Iris pigment epithelial cell (primary cell): ENCODE measurements at regions not wholly inside any gene's neighbourhood (a gene's known extent, or its start where the extent isn't known, plus 50 kb on each side); places are given as distances from the start of the nearest gene placed in this dataset.
"Not testable (repeated sequence)": the region's sequence is repeated elsewhere in the genome, so short reads cannot be mapped to it uniquely, and the experiment has no call there.

Experiments used
- DNase-seq: peaks from one replicate; pipeline ENCODE4 v3.0.0-alpha.2; 2011; ENCODE audit warnings: low read depth

DNA sequence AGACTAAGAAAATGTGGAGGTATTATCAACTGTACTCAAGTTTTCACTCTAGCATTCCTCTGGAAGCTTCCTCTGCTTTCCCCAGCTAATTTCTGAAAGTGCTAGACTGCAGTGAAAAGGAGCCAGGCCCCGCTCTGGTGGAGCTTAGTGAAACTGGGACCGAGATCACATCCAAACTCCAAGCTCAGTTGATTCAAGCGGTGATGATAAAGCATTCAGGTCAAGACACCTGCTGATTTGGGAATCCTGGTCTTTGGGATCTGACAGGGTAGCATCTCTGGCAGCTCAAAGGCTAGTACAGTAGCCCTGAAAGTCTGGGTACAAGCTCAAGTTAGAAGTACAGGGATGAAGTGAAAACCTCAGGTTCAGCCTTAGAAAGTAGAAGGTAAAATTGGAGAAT is 120.2 kb upstream of the CRIM1 start:
- DNase-seq, result no peak

GRCh38 chr2:36223259-36223658 is 132.3 kb upstream of the CRIM1 start:
- DNase-seq, result no peak

GRCh38 chr2:36222485-36222884 is 133.1 kb upstream of the CRIM1 start:
- no peak for DNase-seq

DNA sequence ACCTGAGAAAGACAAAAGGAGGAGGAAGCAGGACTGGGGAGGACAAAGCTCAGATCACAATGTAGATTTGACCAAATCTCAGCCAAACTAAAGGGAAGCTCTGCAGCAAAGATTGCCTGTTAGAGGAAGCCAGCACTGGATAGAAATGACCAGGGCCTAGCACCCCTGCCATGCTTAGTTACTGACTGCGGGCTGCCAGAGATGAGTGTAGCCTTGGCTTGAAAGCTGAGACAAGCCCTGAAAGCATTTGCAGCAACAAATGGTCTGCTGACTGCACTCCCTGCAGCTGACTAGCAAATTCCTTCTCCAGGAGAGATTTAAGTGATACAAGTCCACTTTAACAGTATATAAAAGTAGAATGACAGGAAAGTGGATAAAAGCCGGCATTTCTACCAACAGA is 140.9 kb upstream of the CRIM1 start:
- DNase-seq, result no peak

DNA sequence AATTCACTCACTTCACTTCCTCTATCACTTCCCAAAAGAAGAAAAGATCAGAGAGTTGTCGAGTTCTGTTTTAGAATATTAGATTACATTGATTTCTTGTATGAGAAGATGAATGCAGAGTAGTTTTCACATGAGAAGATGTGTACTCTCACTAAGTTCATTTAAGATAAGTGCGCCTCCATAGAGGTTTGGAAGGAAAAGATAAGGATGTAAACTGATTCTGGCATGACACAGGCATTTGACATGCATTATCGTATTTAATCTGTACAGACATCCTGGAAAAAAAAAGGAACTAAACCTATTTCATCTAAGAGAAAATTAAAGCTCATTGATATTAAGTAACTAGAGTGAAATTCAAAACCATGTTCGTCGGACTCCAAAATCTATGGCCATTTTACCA is 152.2 kb upstream of the CRIM1 start:
- no peak for DNase-seq

GRCh38 chr2:36197181-36197971 is 158.2 kb upstream of the CRIM1 start:
- no peak for DNase-seq

- no peak for DNase-seq
Observed at GRCh38 chr2:36193680-36194079, 161.9 kb upstream of the CRIM1 start.

DNA sequence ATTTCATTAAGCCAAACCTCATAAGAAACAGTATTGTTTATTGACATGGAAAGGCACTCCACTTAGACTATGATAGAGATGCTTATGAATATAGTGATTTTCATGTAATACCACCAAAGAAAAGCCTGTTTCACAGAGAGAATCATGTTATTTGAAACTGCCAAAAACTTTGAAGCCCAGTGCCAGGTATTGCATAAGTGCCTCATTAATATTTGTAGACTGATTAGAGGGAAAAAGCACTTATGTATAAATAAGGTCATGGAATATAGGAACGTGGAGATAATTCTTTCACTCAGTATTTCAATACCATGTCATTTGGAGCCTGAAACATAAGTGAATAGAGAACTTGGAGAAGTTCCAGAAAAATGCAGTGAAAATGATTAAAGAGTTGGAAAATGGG is 162.6 kb upstream of the CRIM1 start:
- DNase-seq, result no peak

- no peak for DNase-seq
Observed at GRCh38 chr2:36190097-36190496, 165.5 kb upstream of the CRIM1 start.

GRCh38 chr2:36185624-36186023 is 170.0 kb upstream of the CRIM1 start:
- DNase-seq, result no peak

DNA sequence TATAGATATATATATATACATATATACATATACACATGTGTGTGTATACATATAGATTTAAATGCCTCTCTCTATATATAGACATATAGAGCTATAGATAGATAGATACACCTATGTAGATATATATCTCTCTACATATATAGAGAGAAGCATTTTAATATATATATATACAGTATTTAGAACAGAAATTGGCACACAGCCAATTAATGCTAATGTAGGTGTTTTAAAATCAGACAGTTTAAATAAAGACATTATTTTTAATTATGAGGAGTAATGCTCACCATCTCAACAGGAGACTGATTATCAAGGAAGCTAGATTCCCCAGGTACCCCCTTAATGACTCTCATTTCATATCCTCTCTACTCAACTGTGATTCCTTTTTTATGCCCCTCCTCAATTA is 170.7 kb upstream of the CRIM1 start:
- DNase-seq, result no peak

DNA sequence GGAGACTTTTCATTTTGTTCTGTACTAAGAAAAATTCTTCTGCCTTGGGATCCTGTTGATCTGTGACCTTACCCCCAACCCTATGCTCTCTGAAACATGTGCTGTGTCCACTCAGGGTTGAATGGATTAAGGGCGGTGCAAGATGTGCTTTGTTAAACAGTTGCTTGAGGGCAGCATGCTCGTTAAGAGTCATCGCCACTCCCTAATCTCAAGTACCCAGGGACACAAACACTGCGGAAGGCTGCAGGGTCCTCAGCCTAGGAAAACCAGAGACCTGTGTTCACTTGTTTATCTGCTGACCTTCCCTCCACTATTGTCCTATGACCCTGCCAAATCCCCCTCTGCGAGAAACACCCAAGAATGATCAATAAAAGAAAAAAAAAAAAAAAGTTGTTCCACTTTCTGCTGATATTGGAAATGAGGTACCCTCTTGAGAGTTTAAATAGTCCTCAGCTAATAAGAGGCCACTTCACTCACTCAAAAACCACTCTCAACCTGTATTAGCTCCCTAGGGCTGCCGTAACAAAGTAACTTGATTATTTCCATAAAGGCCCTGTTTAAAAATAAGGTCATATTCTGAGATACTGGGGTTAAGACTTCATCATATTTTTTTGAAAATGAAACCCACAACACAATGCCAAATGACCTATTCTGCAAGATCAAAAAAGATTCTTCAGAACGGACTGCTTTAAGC is 174.6 kb upstream of the CRIM1 start:
- DNase-seq, result not testable (repeated sequence)

GRCh38 chr2:36180293-36180692 is 175.3 kb upstream of the CRIM1 start:
- not testable (repeated sequence) for DNase-seq

- not testable (repeated sequence) for DNase-seq
Observed at GRCh38 chr2:36179668-36180269, 175.8 kb upstream of the CRIM1 start.

DNA sequence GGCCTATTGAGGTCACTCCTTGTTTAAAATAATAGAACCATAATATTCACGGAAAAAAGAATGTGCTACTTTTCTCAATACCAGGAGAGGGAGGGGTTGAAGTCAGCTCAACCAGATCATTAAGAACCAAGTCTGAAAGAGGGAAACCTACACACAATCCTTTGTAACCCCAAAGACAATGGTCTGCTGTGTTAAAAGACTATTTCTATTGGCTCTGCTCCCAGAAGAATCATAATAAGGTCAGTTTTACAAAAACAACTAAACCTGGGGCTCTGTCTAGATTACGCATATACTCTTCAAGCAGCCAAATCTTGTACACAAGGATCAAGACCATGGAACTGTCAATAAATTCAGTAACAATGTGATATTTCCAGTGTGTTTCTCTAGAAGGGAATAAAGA is 177.2 kb upstream of the CRIM1 start:
- peak; percentile 7 for DNase-seq

- DNase-seq, result no peak
Observed at GRCh38 chr2:36177282-36177681, 178.3 kb upstream of the CRIM1 start.

DNA sequence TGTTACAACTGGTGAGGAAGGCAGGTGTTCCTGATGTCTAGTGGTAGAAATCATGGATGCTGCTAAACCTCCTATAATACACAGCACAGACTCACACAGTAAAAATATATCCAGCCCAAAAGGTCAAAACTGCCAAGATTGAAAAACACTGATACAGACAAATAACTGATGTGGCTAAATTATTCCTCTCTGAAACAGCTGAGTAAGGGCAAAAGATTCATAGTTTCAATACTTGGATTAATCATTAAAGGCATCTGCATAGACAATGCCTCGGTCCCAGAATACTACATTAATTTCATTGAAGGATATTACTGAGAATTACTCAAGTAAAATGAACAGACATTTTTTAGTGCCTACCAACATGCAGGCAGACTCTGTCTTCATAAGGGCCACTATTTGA is 180.7 kb upstream of the CRIM1 start:
- DNase-seq, result no peak

DNA sequence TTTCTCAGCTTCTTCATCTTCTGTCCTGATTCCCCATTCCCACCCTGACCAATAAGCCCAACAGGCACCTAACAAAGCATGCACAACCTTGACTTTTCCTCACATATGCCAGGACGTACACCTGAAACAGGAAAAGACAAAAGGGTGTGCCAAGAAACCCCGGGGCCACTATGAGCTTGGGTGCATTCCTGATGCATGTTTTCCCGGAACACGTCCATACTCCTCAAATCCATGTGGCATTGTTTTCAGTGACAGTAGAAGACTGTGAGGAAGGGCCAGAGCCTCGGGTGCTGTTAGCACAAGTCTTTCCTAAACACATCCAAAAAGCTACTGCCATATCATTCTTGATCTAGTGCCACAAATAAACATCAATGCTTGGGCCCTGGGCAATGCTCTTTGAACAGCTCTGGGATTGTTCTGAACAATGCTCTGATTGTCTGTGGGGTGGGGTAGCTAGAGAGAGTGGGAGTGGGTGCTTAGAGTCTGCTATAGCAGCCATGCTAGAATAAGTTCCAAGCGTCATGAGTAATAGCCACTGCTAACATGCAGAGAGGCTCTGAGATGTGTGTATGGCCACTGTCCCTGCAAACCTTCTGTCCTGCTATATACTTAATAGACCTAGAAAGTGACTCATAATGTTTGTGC is 181.7 kb upstream of the CRIM1 start:
- DNase-seq, result no peak

GRCh38 chr2:36172824-36173223 is 182.8 kb upstream of the CRIM1 start:
- no peak for DNase-seq

DNA sequence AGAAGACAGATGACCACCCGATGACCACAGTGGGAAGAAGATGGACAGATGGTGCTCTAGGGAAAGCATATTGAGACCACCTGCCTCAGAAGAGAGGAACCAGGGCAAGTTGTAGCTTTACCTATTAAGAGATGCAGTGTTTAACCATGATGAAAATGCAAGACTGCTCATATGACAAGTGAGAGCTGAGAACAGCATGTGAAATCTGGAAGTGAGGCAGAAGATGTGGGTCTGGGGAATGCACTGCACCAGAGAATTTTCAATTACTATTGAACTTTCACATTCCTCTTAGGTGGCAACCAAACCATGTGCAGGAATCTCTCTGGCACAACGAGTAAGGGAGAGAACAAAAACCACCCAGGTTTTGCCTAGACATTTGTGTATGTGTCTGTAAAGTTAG is 184.8 kb upstream of the CRIM1 start:
- no peak for DNase-seq

DNA sequence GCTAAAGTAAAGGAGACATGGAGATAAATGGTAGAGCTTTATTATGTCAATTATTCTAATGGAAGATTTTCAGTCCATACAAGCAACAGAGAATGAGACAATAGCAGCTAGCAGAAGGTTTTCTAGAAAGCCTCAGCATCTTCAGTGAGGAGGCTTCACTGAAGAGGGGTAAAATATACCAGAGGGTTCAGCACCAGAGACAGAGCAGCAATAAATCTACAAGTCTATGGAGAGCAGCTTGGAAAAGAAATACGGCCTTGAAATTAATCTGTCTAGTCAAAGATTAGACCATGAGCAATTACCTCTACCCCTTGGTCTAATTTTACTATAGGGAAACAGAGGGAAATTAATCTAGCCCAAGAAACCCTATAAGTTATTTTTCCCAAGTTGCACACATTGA is 185.7 kb upstream of the CRIM1 start:
- DNase-seq, result no peak

DNA sequence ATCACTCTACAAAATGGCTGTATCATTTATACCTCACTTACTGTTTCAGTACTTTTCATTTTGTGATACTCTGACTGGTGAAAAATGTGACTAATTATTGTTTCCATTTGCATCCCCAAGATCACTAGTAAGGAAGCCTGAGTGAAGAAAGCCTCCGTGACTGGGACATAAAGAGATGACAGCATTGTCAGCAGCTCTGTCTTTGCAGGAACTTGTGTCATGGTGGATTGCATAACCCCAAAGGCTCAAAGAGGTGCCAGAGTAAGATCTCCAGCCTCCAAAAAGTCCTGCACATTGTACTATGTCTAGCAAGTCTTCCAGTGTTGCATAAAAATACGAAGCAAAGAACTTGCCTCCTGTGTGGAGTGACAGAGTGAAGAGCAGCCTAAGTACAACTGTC is 187.5 kb upstream of the CRIM1 start:
- no peak for DNase-seq

- no peak for DNase-seq
Observed at GRCh38 chr2:36165132-36165531, 190.4 kb upstream of the CRIM1 start.
